Parathyroid adenoma (tissue), 2 donors: ENCODE measurements at regions not wholly inside any gene's neighbourhood (a gene's known extent, or its start where the extent isn't known, plus 50 kb on each side); places are given as distances from the start of the nearest gene placed in this dataset.

Source experiments
- H2AFZ ChIP-seq: fragments of 300-600 bp; sonication (generic); one replicate; pipeline ENCODE4 v1.7.0; 2017; ENCODE audit warnings: antibody characterized with exemption, mild to moderate bottlenecking
- H3K27ac ChIP-seq: fragments of 300-600 bp; sonication (generic); one replicate; pipeline ENCODE4 v1.7.0; 2017
- H3K27me3 ChIP-seq: fragments of 300-600 bp; sonication (generic); one replicate; pipeline ENCODE4 v1.7.0; 2017; ENCODE audit warnings: low read length; ENCODE audit not compliant: control insufficient read depth, insufficient read depth
- H3K36me3 ChIP-seq: fragments of 300-600 bp; sonication (generic); one replicate; pipeline ENCODE4 v1.7.0; 2017; ENCODE audit warnings: low read length; ENCODE audit not compliant: control insufficient read depth, insufficient read depth
- H3K4me1 ChIP-seq: fragments of 300-600 bp; sonication (generic); one replicate; pipeline ENCODE4 v1.7.0; 2017; ENCODE audit warnings: control low read depth
- H3K4me2 ChIP-seq: fragments of 300-600 bp; sonication (generic); one replicate; pipeline ENCODE4 v1.7.0; 2017; ENCODE audit warnings: low read length
- H3K4me3 ChIP-seq: fragments of 300-600 bp; sonication (generic); one replicate; pipeline ENCODE4 v1.7.0; 2017; ENCODE audit warnings: low read depth, low read length
- H3K79me2 ChIP-seq: fragments of 300-600 bp; sonication (generic); one replicate; pipeline ENCODE4 v1.7.0; 2017; ENCODE audit warnings: control low read depth
- H3K9ac ChIP-seq: fragments of 300-600 bp; sonication (generic); one replicate; pipeline ENCODE4 v1.7.0; 2017; ENCODE audit warnings: mild to moderate bottlenecking
- H3K9me3 ChIP-seq: fragments of 300-600 bp; sonication (generic); one replicate; pipeline ENCODE4 v1.7.0; 2017; ENCODE audit warnings: low read length; ENCODE audit not compliant: control insufficient read depth
- CTCF ChIP-seq: fragments of 300-600 bp; sonication (generic); IDR thresholded peaks from one replicate; pipeline ENCODE4 v1.7.0; 2017; ENCODE audit warnings: antibody characterized with exemption, mild to moderate bottlenecking
- donor health status: primary hyperparathyroidism.

DNA sequence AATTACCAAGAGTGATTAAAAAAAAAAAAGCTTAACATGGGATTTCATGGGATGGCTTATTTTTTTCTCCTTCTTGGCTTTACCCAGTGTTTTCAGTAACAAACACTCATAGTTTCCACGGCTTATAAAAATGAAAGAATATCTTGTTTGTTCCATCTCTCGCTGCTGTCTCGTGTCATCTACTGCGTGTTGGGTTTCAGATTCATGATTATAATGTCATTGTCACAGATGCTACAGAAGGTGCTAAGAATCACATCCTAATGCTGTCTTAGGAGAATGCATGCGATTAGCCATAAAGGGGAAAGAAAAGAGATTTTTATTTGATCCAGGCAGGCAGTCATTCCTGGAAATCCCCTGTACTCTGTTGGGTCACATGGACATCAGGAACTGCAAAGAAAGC is 1267.6 kb upstream of the TMEM132C start:
- TF ChIP-seq CTCF = no peak
- H3K4me3 ChIP-seq = no peak overlapping the region
- no peak overlapping the region for H3K27ac ChIP-seq
- H3K4me2 ChIP-seq = no peak overlapping the region
- H3K4me1 ChIP-seq = no peaks in the 10 kb centered on the region
- H3K27me3 ChIP-seq = no peaks in the 10 kb centered on the region
- H3K9ac ChIP-seq = no peak overlapping the region
- H3K9me3 ChIP-seq = no peaks in the 10 kb centered on the region
- H3K79me2 ChIP-seq = no peaks in the 10 kb centered on the region
- H2AFZ ChIP-seq = no peak overlapping the region
- no peaks in the 10 kb centered on the region for H3K36me3 ChIP-seq

DNA sequence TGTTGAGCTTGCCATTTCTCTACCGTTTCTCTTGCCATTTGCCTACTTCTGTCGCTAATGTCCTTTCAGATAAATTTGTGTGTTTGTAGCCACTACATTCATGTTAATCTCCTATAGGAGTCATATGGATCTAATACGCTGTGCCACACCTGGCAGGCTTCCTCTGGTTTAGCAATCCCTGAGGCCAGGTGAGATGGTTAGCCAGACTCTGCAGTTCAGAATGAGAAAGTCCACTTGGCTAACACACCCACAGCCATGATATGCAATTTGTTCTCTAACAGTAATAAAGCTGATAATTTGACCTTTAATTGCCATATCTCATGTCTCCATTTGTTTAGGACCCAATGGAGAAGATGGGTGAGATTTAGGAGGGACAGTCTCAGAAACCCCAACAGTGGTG is 1261.6 kb upstream of the TMEM132C start:
- Histone ChIP-seq H3K4me1 (no peaks in the 10 kb centered on the region), H3K9me3 (no peaks in the 10 kb centered on the region), H2AFZ (no peak overlapping the region), H3K27me3 (no peaks in the 10 kb centered on the region), H3K36me3 (no peaks in the 10 kb centered on the region), H3K79me2 (no peaks in the 10 kb centered on the region), H3K27ac (no peak overlapping the region), H3K4me3 (no peak overlapping the region), H3K9ac (no peak overlapping the region), H3K4me2 (no peak overlapping the region)
- TF ChIP-seq CTCF = no peak

- no peak overlapping the region for H3K4me3 ChIP-seq
- no peak overlapping the region for H3K9ac ChIP-seq
- H3K27ac ChIP-seq = no peak overlapping the region
- no peaks in the 10 kb centered on the region for H3K9me3 ChIP-seq
- no peaks in the 10 kb centered on the region for H3K27me3 ChIP-seq
- H3K79me2 ChIP-seq = no peaks in the 10 kb centered on the region
- no peaks in the 10 kb centered on the region for H3K36me3 ChIP-seq
- H3K4me2 ChIP-seq = no peak overlapping the region
- H2AFZ ChIP-seq = no peak overlapping the region
- TF ChIP-seq CTCF = no peak
- no peaks in the 10 kb centered on the region for H3K4me1 ChIP-seq
Measured at GRCh38 chr12:127006972-127007371, 1260.0 kb upstream of the TMEM132C start.

DNA sequence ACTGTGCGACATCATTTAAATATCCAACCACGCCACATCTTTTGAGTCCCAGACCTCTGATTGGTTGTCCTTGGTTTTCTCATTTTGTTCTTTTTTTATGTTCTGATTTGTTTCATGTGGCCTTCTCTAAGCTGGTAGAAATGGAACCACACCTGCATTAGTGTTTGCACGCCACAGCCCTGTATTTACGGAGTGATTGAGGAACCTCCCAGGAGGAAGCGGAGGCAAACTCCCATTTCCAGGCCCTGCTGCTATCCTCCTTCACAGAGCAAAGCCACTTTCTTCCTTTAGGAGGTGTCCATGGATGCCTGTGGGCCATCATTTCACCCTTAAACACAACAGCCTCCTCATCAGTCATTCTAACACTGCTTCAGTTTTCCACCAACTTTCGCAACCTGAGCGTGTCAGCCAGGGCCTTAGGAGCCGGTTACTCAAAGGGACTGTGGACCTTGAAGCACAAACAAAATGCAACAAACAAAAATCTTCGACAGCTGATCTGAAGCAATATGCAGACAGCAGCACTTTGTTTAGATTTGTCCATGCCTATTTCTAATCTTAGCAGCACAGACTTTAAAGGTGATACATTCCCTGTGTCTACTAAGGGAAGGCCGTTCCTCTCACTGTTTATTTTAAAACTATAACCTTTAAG is 1258.1 kb upstream of the TMEM132C start:
- Histone ChIP-seq H3K9me3 (no peaks in the 10 kb centered on the region), H3K27ac (no peak overlapping the region), H3K4me2 (no peak overlapping the region), H3K4me3 (no peak overlapping the region), H3K36me3 (no peaks in the 10 kb centered on the region), H2AFZ (no peak overlapping the region), H3K9ac (no peak overlapping the region), H3K79me2 (no peaks in the 10 kb centered on the region), H3K4me1 (no peaks in the 10 kb centered on the region), H3K27me3 (no peaks in the 10 kb centered on the region)
- TF ChIP-seq CTCF = no peak

DNA sequence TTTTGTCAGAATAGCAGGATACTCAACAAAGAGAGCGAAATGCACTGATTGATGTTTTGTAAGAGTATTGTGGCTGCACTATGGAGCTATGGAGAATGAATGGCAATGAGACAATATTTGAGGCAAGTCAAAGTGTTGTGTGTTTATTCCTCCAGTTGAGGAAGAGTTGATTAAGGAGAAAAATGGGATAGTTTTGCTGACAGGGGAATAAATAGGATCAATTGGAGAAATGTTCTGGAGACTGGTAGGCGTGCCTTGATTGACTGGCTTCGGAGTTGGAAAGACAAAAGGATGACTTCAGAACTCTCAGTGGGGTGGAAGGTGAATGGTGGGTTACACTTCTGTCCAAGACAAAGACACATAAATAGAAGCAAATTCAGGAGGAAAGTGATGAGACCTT is 1254.9 kb upstream of the TMEM132C start:
- Histone ChIP-seq H3K36me3 (no peaks in the 10 kb centered on the region), H3K27ac (no peak overlapping the region), H3K27me3 (no peaks in the 10 kb centered on the region), H3K79me2 (no peaks in the 10 kb centered on the region), H3K9me3 (no peaks in the 10 kb centered on the region), H3K4me3 (no peak overlapping the region), H3K4me1 (no peaks in the 10 kb centered on the region), H3K9ac (no peak overlapping the region), H3K4me2 (no peak overlapping the region), H2AFZ (no peak overlapping the region)
- no peak for TF ChIP-seq CTCF
